Thyroid gland (tissue), 4 donors: ENCODE measurements at regions not wholly inside any gene's neighbourhood (a gene's known extent, or its start where the extent isn't known, plus 50 kb on each side); places are given as distances from the start of the nearest gene placed in this dataset.

Source experiments
- DNase-seq, 2 donors: peaks; one replicate each; pipeline ENCODE4 v3.0.0-alpha.2; 2019
- H3K27ac ChIP-seq, 3 donors: fragments of 200-600 bp; sonication (generic); 1 replicate in 2 of 3; 2 replicates in 1 of 3; pipeline ENCODE4 v1.5.1; 2016 to 2019; ENCODE audit warnings: mild to moderate bottlenecking in 1 of 3, moderate library complexity in 1 of 3
- H3K27me3 ChIP-seq: fragments of 200-600 bp; sonication (generic); one replicate; pipeline ENCODE4 v1.5.1; 2019
- H3K36me3 ChIP-seq, 2 donors: fragments of 200-600 bp; sonication (generic); one replicate each; pipeline ENCODE4 v1.5.1; 2016 to 2019
- H3K4me1 ChIP-seq, 2 donors: fragments of 200-600 bp; sonication (generic); one replicate each; pipeline ENCODE4 v1.5.1; 2017 to 2019
- H3K4me3 ChIP-seq, 3 donors: fragments of 200-600 bp; sonication (generic); replicated peaks in 1 of 3; 1 replicate in 2 of 3; 2 replicates in 1 of 3; pipeline ENCODE4 v1.5.1; 2016; ENCODE audit warnings: mild to moderate bottlenecking in 1 of 3
- H3K9me3 ChIP-seq: fragments of 200-600 bp; sonication (generic); one replicate; pipeline ENCODE4 v1.5.1; 2017
- CTCF ChIP-seq, 6 experiments: fragments of 200-600 bp in 3 of 6; fragments of 450-650 bp in 3 of 6; sonication (generic) in 3 of 6; IDR thresholded peaks; one replicate each; pipeline ENCODE4 v1.5.1; 2016 to 2019; ENCODE audit warnings: antibody characterized with exemption in 6 of 6, mild to moderate bottlenecking in 2 of 6, inconsistent platforms in 1 of 6, moderate library complexity in 1 of 6
- POLR2A ChIP-seq, 2 donors: fragments of 450-650 bp; IDR thresholded peaks; one replicate each; pipeline ENCODE4 v1.6.1; 2017; ENCODE audit warnings: antibody characterized with exemption in 2 of 2, mild to moderate bottlenecking in 2 of 2, moderate library complexity in 1 of 2
- WGBS, 2 donors: methylation state at CpG; one replicate each; pipeline ENCODE4 v1.1.5; 2017; 5-methylcytosine and 5-hydroxymethylcytosine counted together
- intact Hi-C: fragments of 100-400 bp; cut with DNase I; formaldehyde crosslinking; loops from one replicate; pipeline ENCODE4 v1.15.1; 2023

DNA sequence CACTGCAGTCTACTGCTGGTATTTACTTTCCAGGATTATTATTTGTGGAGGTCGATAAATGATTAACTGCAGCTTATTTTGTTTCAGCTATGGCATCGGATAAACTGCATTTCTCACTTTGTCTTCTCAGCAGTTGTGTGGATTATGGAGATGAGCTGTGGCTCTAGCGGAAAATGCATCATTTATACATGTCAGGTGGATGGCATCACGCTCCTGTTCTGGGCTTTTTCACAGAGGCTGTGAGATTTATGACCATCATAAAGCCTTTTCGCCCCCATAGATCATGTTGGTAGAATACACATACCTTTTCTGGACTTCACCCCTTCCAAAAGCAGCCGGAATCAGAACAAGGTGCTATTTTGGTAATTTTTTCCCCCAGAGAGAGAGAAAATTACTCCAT is 118.8 kb upstream of the MAGEB18 start:
- Histone ChIP-seq H3K4me1 (no peaks in the 10 kb centered on the region), H3K27ac (no peak overlapping the region), H3K4me3 (no peak overlapping the region), H3K36me3 (no peaks in the 10 kb centered on the region), H3K9me3 (no peaks in the 10 kb centered on the region), H3K27me3 (no peaks in the 10 kb centered on the region)
- TF ChIP-seq CTCF (IDR thresholded peaks at IDR 0.05), result no peak
- no peak for TF ChIP-seq POLR2A (IDR thresholded peaks at IDR 0.05)
- intact Hi-C loops, result no loop called here
- WGBS, 2 donors, result 79 to 83% methylated on average over 5 to 6 of the region's 6 CpGs
- no peak for DNase-seq

- 80 to 89% methylated on average over 4 to 5 of the region's 5 CpGs for WGBS, 2 donors
- intact Hi-C loops, result no loop called here
- Histone ChIP-seq H3K4me3 (no peak overlapping the region), H3K27ac (no peak overlapping the region), H3K27me3 (no peaks in the 10 kb centered on the region), H3K9me3 (no peaks in the 10 kb centered on the region), H3K36me3 (no peaks in the 10 kb centered on the region), H3K4me1 (no peaks in the 10 kb centered on the region)
- no peak for DNase-seq
- no peak for TF ChIP-seq CTCF (IDR thresholded peaks at IDR 0.05)
- TF ChIP-seq POLR2A (IDR thresholded peaks at IDR 0.05), result no peak
Measured at GRCh38 chrX:26026179-26026578, 112.0 kb upstream of the MAGEB18 start.

DNA sequence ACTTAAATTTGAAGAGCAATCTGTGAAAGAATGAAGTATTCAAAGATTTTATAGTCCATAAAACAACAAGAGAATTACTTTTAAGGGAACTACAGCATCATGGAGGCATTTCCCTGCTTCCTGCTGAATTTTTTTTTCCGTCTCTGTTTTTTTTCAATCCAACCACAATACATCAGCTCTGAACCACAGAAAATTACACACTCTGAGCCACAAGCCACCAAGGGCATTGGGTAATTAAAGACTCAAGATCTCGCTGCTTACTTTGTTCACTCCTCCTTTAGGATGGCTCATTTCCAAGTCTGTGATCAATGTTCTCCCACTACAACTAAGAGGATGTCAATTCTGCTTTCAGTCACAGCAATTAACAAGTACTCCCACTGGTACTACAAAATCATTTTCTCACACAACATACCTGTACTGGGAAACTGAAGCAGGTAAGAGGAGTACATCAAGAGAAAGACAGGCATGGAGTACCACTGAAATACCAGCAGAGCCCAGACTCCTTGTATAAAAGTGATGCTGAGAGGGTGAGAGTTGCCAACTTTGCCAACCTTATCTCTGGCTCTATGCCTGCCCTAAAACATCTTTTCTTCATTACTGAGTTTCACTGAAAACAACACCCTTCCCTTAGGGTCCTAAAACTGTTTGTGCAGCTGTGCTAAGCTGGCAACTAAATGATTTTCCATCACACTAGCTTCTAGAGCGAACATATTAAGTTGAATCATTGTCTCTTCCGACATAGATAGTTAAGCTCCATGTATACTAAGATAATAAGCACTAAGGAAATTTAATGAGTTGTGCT is 105.8 kb upstream of the MAGEB18 start:
- Histone ChIP-seq H3K36me3 (no peaks in the 10 kb centered on the region), H3K27me3 (no peaks in the 10 kb centered on the region), H3K27ac (no peak overlapping the region), H3K9me3 (no peaks in the 10 kb centered on the region), H3K4me3 (no peak overlapping the region), H3K4me1 (no peaks in the 10 kb centered on the region)
- no peak for DNase-seq
- TF ChIP-seq CTCF (IDR thresholded peaks at IDR 0.05) (no peak), POLR2A (IDR thresholded peaks at IDR 0.05) (no peak)
- intact Hi-C loops, result no loop called here
- 59 to 66% methylated on average over 4 of the region's 4 CpGs for WGBS, 2 donors

DNA sequence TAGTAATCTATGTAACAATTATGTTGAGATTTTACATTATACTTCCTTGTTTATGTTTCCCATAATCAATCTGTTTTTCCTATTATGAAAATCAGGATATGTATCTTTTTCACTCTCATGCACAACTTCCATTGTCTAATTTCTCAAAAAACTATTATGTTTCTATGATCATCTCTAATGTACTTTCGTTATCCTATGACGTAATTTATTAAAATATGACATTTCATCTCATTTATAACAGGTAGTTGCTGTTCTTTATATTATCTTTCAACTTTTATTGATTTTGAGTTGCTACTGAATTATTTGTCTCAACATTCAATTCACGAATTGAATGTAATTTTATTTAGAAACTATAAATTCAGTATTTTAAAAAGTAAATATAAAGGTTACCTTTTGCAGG is 100.8 kb upstream of the MAGEB18 start:
- DNase-seq, result no peak
- H3K27me3 ChIP-seq, result no peaks in the 10 kb centered on the region
- no peak for TF ChIP-seq CTCF (IDR thresholded peaks at IDR 0.05)
- TF ChIP-seq POLR2A (IDR thresholded peaks at IDR 0.05), result no peak
- H3K27ac ChIP-seq, result no peak overlapping the region
- H3K36me3 ChIP-seq, result no peaks in the 10 kb centered on the region
- WGBS, 2 donors, result 90% methylated on average over 3 of the region's 3 CpGs
- intact Hi-C loops, result no loop called here
- no peak overlapping the region for H3K4me3 ChIP-seq
- H3K4me1 ChIP-seq, result no peaks in the 10 kb centered on the region
- no peaks in the 10 kb centered on the region for H3K9me3 ChIP-seq

DNA sequence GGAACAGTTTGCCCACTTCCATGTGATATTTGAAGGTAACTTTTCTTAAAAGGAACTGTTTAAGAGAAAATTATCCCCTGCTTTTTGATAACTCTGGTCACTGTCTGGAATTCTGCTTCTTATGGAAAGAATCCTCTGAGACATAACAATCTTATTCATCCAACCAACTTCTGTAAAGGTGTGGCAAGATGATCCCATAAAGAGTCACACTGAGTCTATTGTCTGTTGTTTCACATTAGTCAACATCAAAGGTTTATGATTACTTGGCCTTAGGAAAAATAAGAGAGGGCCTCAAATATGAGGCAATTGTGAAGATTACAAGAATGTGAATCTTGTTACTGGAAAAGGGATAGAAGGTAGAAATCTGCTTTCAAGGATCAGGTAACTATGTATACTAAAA is 88.0 kb upstream of the MAGEB18 start:
- TF ChIP-seq POLR2A (IDR thresholded peaks at IDR 0.05) (no peak), CTCF (IDR thresholded peaks at IDR 0.05) (no peak)
- H3K4me3 ChIP-seq, result no peak overlapping the region
- H3K4me1 ChIP-seq, result no peaks in the 10 kb centered on the region
- H3K27me3 ChIP-seq, result no peaks in the 10 kb centered on the region
- no peaks in the 10 kb centered on the region for H3K9me3 ChIP-seq
- intact Hi-C loops, result no loop called here
- H3K36me3 ChIP-seq, result no peaks in the 10 kb centered on the region
- no peak for DNase-seq
- H3K27ac ChIP-seq, result no peak overlapping the region
